ENCODE measurements at regions not wholly inside any gene's neighbourhood (a gene's known extent, or its start where the extent isn't known, plus 50 kb on each side); places are given as distances from the start of the nearest gene placed in this dataset.

DNA sequence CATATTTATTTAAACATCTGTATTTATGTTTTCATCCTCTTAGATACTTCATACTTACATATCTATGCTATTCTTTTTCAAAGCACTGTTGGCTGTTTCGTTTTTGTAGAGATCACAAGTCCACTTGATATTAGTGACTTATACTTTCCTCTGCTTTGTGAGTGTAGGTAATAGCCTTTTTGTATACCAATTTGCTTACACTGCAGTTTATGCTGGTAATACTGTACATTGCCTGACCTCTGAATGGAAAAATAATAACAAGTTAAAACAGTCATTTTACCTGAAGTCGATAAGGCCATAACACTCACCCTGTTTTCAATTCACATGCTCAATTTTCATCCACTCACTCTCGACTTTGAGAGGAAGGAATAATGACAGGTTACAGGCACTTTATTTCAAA, 89.9 kb upstream of the NANOGP8 start:
- no peak overlapping the region for H3K4me3 ChIP-seq
- POLR2A ChIA-PET: interaction anchor here (1.0 kb wide), 1 partner anchor 9 kb away, joined by 3 read pairs; no protein-coding TSS in a partner anchor
- peak overlapping the region in 1 of 2 experiments; percentile 23; a peak in 1 of 4 replicates for H3K9ac ChIP-seq (ENCODE audit: insufficient read depth in 1 of 2, low read depth in 2 of 2, low read length in 2 of 2)
- no peaks in the 10 kb centered on the region for H3K27me3 ChIP-seq (ENCODE audit: control insufficient read depth in 2 of 2, insufficient read depth in 2 of 2, low read length in 2 of 2)
- H3K4me2 ChIP-seq (ENCODE audit: insufficient read depth, low read length): peak overlapping the region; percentile 21; the same call in 1 of the 2 replicates
- FAIRE-seq (peak; percentile 81), ATAC-seq (no peak), DNase-seq (ENCODE audit: extremely low read depth in 1 of 4, low spot score in 3 of 4) (no peak)
- in situ Hi-C loops (cut with MboI) (no loop called here), intact Hi-C loops (cut with micrococcal nuclease) (no loop called here)
- H3K79me2 ChIP-seq (ENCODE audit: control insufficient read depth, insufficient read depth, low read length): no peaks in the 10 kb centered on the region
- no TSS peak for BruUV-seq (replicated peaks)
- no peaks in the 10 kb centered on the region for H4K20me1 ChIP-seq (replicated peaks; ENCODE audit: control insufficient read depth, insufficient read depth, low read length)
- CTCF ChIA-PET (ENCODE audit: low intra/inter-chr PET ratio): no interaction called here
- peaks cover 0 to 16% of the 10 kb centered on the region in 2 experiments; a peak in 2 of 5 replicates for H3K4me1 ChIP-seq (replicated peaks in 1 of 2; ENCODE audit: control insufficient read depth in 2 of 2, insufficient read depth in 2 of 2, low read length in 2 of 2)
- 23% methylated on average over 3 of the region's 3 CpGs for WGBS (ENCODE audit: insufficient coverage, low coverage, missing lambda C conversion rate)
- H3K9me3 ChIP-seq (replicated peaks; ENCODE audit: control insufficient read depth, insufficient read depth, low read depth, low read length): 0 out of 2 replicates have a peak, but pooled peaks cover 4% of the 10 kb centered on the region
- no peaks in the 10 kb centered on the region for H3K36me3 ChIP-seq (ENCODE audit: control insufficient read depth, insufficient read depth, low read length)
- H3K9me1 ChIP-seq (ENCODE audit: control insufficient read depth, insufficient read depth, low read length): no peaks in the 10 kb centered on the region
- no peak overlapping the region; the same call in 2 of the 3 replicates for H3K27ac ChIP-seq (ENCODE audit: extremely low read depth, low read depth, low read length)
- peak overlapping the region; percentile 84 for H2AFZ ChIP-seq (ENCODE audit: low read depth, low read length)
- TF ChIP-seq, protein P1, sequence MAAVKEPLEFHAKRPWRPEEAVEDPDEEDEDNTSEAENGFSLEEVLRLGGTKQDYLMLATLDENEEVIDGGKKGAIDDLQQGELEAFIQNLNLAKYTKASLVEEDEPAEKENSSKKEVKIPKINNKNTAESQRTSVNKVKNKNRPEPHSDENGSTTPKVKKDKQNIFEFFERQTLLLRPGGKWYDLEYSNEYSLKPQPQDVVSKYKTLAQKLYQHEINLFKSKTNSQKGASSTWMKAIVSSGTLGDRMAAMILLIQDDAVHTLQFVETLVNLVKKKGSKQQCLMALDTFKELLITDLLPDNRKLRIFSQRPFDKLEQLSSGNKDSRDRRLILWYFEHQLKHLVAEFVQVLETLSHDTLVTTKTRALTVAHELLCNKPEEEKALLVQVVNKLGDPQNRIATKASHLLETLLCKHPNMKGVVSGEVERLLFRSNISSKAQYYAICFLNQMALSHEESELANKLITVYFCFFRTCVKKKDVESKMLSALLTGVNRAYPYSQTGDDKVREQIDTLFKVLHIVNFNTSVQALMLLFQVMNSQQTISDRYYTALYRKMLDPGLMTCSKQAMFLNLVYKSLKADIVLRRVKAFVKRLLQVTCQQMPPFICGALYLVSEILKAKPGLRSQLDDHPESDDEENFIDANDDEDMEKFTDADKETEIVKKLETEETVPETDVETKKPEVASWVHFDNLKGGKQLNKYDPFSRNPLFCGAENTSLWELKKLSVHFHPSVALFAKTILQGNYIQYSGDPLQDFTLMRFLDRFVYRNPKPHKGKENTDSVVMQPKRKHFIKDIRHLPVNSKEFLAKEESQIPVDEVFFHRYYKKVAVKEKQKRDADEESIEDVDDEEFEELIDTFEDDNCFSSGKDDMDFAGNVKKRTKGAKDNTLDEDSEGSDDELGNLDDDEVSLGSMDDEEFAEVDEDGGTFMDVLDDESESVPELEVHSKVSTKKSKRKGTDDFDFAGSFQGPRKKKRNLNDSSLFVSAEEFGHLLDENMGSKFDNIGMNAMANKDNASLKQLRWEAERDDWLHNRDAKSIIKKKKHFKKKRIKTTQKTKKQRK (IDR thresholded peaks at IDR 0.05; ENCODE audit: borderline replicate concordance, low read depth, low read length): no peak
- TF ChIP-seq E2F3 (CRISPR knock-in tag; IDR thresholded peaks at IDR 0.05) (no peak), XRCC3 (IDR thresholded peaks at IDR 0.05) (no peak), CTCF (IDR thresholded peaks at IDR 0.05 in 2 of 3, conservative IDR thresholded peaks at IDR 0.05 in 1 of 3; ENCODE audit: insufficient read depth in 2 of 3, low read depth in 1 of 3, low read length in 3 of 3) (no peak), TFAM (CRISPR knock-in tag; conservative IDR thresholded peaks at IDR 0.05) (no peak), PHF20 (IDR thresholded peaks at IDR 0.05; ENCODE audit: partially characterized antibody) (no peak), POLR3G (IDR thresholded peaks at IDR 0.05; ENCODE audit: extremely low read depth, insufficient read length, insufficient replicate concordance) (no peak), ZNF316 (IDR thresholded peaks at IDR 0.05) (peak; percentile 96), ELK3 (CRISPR knock-in tag; IDR thresholded peaks at IDR 0.05) (no peak), TAF15 (IDR thresholded peaks at IDR 0.05; ENCODE audit: low read depth, low read length) (no peak), MAFG (tag; conservative IDR thresholded peaks at IDR 0.05) (peak; percentile 82), RBFOX2 (IDR thresholded peaks at IDR 0.05; ENCODE audit: low read depth, low read length) (no peak), OTX1 (CRISPR knock-in tag; IDR thresholded peaks at IDR 0.05) (no peak), KLF13 (tag; IDR thresholded peaks at IDR 0.05; ENCODE audit: borderline replicate concordance, low read depth) (no peak), ZNF175 (CRISPR knock-in tag; IDR thresholded peaks at IDR 0.05; ENCODE audit: low read depth) (no peak), ERF (CRISPR knock-in tag; IDR thresholded peaks at IDR 0.05) (no peak), C11orf30 (IDR thresholded peaks at IDR 0.05; ENCODE audit: low read depth) (peak; percentile 90)
- TF ChIP-seq, protein P2, sequence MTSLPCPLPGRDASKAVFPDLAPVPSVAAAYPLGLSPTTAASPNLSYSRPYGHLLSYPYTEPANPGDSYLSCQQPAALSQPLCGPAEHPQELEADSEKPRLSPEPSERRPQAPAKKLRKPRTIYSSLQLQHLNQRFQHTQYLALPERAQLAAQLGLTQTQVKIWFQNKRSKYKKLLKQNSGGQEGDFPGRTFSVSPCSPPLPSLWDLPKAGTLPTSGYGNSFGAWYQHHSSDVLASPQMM (CRISPR knock-in tag; IDR thresholded peaks at IDR 0.05): no peak
